ENCODE measurements at regions not wholly inside any gene's neighbourhood (a gene's known extent, or its start where the extent isn't known, plus 50 kb on each side); places are given as distances from the start of the nearest gene placed in this dataset.
A peak's percentile ranks its signal among the peaks of the same experiment; 100 is the strongest.
"Not testable (repeated sequence)": the region's sequence is repeated elsewhere in the genome, so short reads cannot be mapped to it uniquely, and the experiment has no call there.

- DNase-seq (ENCODE audit: low read depth) = no peak
These were observed 97.2 kb downstream of the NOG start for GRCh38 chr17:56690441-56691291.

- DNase-seq (ENCODE audit: low read depth) = peak; percentile 76
These were observed 101.3 kb downstream of the NOG start for GRCh38 chr17:56694825-56695224.

GRCh38 chr17:56697190-56697589 is 103.7 kb downstream of the NOG start:
- DNase-seq (ENCODE audit: low read depth) = no peak

- DNase-seq (ENCODE audit: low read depth) = peak; percentile 100
These were observed 105.8 kb downstream of the NOG start for GRCh38 chr17:56699186-56699894.

- no peak for DNase-seq (ENCODE audit: low read depth)
These were observed 107.5 kb downstream of the NOG start for GRCh38 chr17:56700919-56701420.

- peak; percentile 61 for DNase-seq (ENCODE audit: low read depth)
These were observed 114.1 kb downstream of the NOG start for GRCh38 chr17:56707312-56708219.

GRCh38 chr17:56708220-56708558 is 114.7 kb downstream of the NOG start:
- peak; percentile 36 for DNase-seq (ENCODE audit: low read depth)

GRCh38 chr17:56708670-56709410 is 115.3 kb downstream of the NOG start:
- DNase-seq (ENCODE audit: low read depth) = no peak

- DNase-seq (ENCODE audit: low read depth) = no peak
These were observed 117.5 kb downstream of the NOG start for GRCh38 chr17:56710986-56711385.

- peak; percentile 82 for DNase-seq (ENCODE audit: low read depth)
These were observed 117.9 kb downstream of the C17orf67 start for GRCh38 chr17:56715613-56716357.

GRCh38 chr17:56717471-56717870 is 116.2 kb downstream of the C17orf67 start:
- no peak for DNase-seq (ENCODE audit: low read depth)

GRCh38 chr17:56718515-56718914 is 115.2 kb downstream of the C17orf67 start:
- no peak for DNase-seq (ENCODE audit: low read depth)

- DNase-seq (ENCODE audit: low read depth) = no peak
These were observed 110.3 kb downstream of the C17orf67 start for GRCh38 chr17:56723421-56723820.

- no peak for DNase-seq (ENCODE audit: low read depth)
These were observed 109.1 kb downstream of the C17orf67 start for GRCh38 chr17:56724664-56725063.

- no peak for DNase-seq (ENCODE audit: low read depth)
These were observed 108.6 kb downstream of the C17orf67 start for GRCh38 chr17:56725144-56725543.

GRCh38 chr17:56727876-56728617 is 105.7 kb downstream of the C17orf67 start:
- no peak for DNase-seq (ENCODE audit: low read depth)

- not testable (repeated sequence) for DNase-seq (ENCODE audit: low read depth)
These were observed 102.6 kb downstream of the C17orf67 start for GRCh38 chr17:56731096-56731495.

- no peak for DNase-seq (ENCODE audit: low read depth)
These were observed 99.9 kb downstream of the C17orf67 start for GRCh38 chr17:56733833-56734232.

GRCh38 chr17:56735842-56736241 is 97.9 kb downstream of the C17orf67 start:
- DNase-seq (ENCODE audit: low read depth) = no peak

Measured in EH (cell line).